C4-2B (cell line): ENCODE measurements at regions not wholly inside any gene's neighbourhood (a gene's known extent, or its start where the extent isn't known, plus 50 kb on each side); places are given as distances from the start of the nearest gene placed in this dataset.
"Not testable (repeated sequence)": the region's sequence is repeated elsewhere in the genome, so short reads cannot be mapped to it uniquely, and the experiment has no call there.

Experiments
- H3K27ac ChIP-seq: fragments of 450-650 bp; 2 replicates; pipeline ENCODE4 v1.5.1; 2017
- ZFX ChIP-seq: fragments of 450-650 bp; IDR thresholded peaks from 2 replicates; pipeline ENCODE4 v1.6.1; 2017
- TF ChIP-seq, protein P1 (sequence below): fragments of 450-650 bp; conservative IDR thresholded peaks from 2 replicates; pipeline ENCODE4 v1.5.1; 2017; ENCODE audit warnings: mild to moderate bottlenecking

GRCh38 chr2:125259451-125259850 lies 1234.4 kb downstream of the CNTNAP5 start:
- TF ChIP-seq, protein P1, sequence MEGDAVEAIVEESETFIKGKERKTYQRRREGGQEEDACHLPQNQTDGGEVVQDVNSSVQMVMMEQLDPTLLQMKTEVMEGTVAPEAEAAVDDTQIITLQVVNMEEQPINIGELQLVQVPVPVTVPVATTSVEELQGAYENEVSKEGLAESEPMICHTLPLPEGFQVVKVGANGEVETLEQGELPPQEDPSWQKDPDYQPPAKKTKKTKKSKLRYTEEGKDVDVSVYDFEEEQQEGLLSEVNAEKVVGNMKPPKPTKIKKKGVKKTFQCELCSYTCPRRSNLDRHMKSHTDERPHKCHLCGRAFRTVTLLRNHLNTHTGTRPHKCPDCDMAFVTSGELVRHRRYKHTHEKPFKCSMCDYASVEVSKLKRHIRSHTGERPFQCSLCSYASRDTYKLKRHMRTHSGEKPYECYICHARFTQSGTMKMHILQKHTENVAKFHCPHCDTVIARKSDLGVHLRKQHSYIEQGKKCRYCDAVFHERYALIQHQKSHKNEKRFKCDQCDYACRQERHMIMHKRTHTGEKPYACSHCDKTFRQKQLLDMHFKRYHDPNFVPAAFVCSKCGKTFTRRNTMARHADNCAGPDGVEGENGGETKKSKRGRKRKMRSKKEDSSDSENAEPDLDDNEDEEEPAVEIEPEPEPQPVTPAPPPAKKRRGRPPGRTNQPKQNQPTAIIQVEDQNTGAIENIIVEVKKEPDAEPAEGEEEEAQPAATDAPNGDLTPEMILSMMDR = no peak
- no peak for TF ChIP-seq ZFX
- H3K27ac ChIP-seq = no peak overlapping the region

DNA sequence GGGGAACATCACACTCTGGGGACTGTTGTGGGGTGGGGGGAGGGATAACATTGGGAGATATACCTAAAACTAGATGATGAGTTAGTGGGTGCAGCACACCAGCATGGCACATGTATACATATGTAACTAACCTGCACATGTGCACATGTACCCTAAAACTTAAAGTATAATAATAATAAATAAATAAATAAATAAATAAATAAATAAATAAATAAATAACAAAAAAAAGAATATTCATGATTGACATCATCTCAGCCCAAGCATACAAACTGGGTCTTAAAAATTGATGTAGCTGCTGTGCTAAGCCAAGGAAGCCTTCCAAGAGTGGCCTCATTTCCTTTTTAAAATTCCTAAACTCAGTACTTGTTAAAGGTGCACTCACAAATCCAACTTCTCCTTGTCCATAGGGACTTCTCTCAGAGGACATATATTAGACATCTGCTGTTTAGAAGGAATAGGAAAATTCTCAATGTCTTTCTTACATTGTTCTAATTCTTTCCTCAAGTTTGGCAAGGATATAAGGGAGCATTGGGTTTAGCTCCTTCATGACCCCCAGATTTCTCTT lies 1235.4 kb downstream of the CNTNAP5 start:
- H3K27ac ChIP-seq = not testable (repeated sequence)

DNA sequence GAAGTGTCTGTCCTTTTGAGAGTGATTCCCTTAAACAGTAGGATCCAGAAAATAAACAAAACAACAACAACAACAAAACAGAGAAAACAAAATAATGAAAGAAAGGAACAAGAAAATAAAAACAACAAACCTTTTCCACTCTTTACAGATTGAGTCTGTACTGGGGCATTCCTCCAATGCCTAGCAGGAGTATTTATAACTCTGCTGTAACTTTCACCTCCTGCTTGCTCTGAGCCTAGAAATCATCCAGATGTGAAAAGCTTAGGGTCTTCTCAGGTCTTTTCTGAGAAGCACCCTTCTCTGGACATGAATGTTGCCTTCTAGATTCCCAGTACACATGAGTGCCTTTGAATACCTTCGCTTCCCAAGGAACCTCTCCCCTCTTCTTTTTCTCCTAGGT lies 1239.4 kb downstream of the CNTNAP5 start:
- TF ChIP-seq, protein P1 = no peak
- TF ChIP-seq ZFX = no peak
- H3K27ac ChIP-seq = no peak overlapping the region

DNA sequence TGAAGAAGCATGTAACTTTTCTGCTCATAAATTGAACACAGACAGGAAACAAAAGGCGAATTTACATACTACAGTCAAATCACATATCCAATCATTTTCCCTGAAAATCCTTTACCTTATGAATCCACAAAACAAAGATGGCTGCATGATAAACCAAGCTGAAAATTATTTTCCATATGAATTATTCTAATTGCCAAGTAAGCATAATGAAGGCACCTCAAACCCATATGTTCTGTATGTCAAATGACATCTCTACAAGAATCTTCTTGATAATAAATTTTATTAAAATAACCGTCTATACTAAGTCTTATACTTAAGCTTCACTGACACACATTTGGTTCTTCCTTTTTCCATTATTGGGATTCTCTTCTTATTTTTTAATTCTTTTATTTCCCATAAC lies 1242.6 kb downstream of the CNTNAP5 start:
- TF ChIP-seq, protein P1 = no peak
- no peak for TF ChIP-seq ZFX
- no peak overlapping the region for H3K27ac ChIP-seq

GRCh38 chr2:125272651-125273050 lies 1247.6 kb downstream of the CNTNAP5 start:
- TF ChIP-seq ZFX = no peak
- TF ChIP-seq, protein P1 = no peak
- H3K27ac ChIP-seq = no peak overlapping the region

DNA sequence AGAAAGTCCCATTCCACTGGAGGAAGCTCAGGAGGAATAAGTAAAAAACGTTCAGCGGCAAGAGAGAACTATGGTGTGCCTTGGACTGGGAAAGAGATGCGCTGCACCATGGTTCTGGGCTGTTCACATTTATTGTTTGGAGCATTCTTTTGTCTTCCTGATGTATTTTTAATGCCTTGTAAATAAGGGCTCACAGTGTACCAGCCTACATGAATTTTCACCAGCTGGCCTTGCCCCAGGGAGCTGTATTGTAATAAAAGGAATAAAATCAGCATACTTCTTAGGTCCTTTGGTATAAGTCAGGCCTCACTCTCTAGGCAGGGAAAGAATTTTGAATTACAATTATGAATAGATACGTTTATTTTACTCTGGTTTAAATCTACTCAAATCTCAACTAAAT lies 1249.6 kb downstream of the CNTNAP5 start:
- H3K27ac ChIP-seq = no peak overlapping the region
- TF ChIP-seq, protein P1 = no peak
- TF ChIP-seq ZFX = no peak

- TF ChIP-seq, protein P1 = no peak
These were observed 1255.2 kb downstream of the CNTNAP5 start for GRCh38 chr2:125280265-125280664.

GRCh38 chr2:125281242-125281641 lies 1256.2 kb downstream of the CNTNAP5 start:
- no peak overlapping the region for H3K27ac ChIP-seq
- no peak for TF ChIP-seq ZFX

More at GRCh38 chr2:125280265-125280664, 1255.2 kb downstream of the CNTNAP5 start:
- no peak overlapping the region for H3K27ac ChIP-seq

- no peak overlapping the region for H3K27ac ChIP-seq
- no peak for TF ChIP-seq ZFX
- TF ChIP-seq, protein P1 = peak; percentile 19; the same call in 1 of the 2 replicates
These were observed 1271.7 kb downstream of the CNTNAP5 start for GRCh38 chr2:125296742-125297141.
